Esophagus mucosa (tissue), 1 donor: ENCODE measurements at regions not wholly inside any gene's neighbourhood (a gene's known extent, or its start where the extent isn't known, plus 50 kb on each side); places are given as distances from the start of the nearest gene placed in this dataset.
"Not testable (repeated sequence)": the region's sequence is repeated elsewhere in the genome, so short reads cannot be mapped to it uniquely, and the experiment has no call there.

ENCODE experiments used
- ATAC-seq: fragments of 200-7000 bp; cut with Tn5 transposase; one replicate; pipeline ENCODE4 v1.9.1; 2020
- donor health status: DM: yes; HTN: yes; CAD: no.

DNA sequence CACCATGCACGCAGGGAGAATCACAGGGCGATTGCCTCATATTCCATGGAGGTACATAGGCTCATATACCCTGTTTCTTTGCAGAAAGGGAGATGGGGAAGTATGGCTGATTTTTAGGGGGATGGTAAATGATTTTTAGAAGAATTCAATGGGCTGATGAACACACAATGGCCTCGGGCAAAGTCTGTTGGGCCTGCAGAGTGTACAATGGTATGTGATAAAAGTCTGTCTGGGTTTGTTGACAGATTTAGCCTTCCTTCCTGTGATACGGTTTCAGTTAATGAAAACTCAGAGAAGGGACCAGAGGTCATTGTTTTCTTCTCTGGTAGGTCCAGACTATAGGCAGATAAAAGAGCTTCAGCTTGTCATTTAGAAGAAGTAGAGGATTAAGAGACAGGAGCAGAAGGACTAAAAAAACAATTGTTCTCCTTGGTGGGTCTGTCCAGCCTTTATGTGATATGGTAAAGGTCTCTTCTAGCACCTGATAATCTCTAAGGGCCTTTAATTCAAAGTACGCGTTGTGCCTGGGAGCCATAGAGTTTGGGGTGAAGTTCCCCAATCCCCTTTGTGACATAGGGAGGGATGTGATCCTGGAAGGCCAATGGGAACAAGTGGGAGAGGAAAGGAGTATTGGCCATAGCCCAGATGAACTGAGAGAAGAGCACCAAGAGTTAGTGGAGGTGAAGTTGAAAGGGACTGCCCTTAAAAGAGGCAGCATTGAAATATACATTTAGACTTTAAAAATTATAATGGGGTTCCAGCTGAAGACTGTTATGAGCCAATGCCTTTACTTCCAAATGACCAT lies 107.5 kb upstream of the SERPINE2 start:
- ATAC-seq = no peak

DNA sequence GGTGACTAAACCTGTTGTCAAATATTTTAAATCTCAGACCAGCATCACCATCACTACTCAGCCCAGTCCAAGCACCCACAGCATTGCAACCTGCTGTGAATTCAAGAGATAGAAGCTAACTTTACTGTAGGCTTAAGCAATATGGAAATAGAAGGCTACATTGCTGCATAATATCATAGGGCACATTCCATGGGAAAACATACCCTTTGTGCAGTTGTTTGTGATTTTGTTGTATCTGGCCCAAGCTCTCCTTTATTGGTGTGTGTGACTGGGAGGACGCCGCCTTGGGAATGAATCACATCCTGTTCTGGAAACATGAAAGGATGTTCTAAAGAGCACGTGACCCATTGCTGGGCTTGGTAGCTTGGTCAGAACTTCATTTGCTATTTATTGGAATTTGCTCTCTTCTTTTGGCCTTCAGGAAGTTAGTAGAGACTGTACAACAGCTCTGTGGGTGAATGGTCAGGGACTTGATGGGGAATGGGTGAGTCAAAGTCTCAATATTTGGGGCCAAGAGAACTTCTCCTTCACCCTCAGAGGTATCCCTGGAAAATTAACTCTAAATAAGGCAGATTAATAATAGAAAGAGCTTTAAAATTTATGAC lies 106.8 kb upstream of the SERPINE2 start:
- ATAC-seq = peak; percentile 76

DNA sequence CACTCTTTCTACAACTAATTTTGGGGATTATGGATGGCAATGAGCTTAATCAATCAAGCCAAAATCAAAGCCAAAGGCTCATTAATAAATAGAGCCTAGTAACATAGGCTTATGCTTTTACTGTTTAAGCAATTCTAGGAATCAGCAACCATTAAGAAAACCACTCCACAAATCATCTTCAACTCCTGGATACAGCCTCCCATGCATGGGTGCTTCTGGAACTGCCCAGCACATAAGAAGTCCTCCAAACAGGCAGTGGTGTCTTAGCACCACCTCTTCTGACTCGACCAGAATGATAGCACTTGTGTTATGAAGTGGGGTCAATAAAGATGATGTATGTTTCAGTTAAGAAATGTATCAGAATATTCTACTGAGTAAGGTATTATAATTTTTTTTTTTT lies 104.4 kb upstream of the SERPINE2 start:
- ATAC-seq = no peak

DNA sequence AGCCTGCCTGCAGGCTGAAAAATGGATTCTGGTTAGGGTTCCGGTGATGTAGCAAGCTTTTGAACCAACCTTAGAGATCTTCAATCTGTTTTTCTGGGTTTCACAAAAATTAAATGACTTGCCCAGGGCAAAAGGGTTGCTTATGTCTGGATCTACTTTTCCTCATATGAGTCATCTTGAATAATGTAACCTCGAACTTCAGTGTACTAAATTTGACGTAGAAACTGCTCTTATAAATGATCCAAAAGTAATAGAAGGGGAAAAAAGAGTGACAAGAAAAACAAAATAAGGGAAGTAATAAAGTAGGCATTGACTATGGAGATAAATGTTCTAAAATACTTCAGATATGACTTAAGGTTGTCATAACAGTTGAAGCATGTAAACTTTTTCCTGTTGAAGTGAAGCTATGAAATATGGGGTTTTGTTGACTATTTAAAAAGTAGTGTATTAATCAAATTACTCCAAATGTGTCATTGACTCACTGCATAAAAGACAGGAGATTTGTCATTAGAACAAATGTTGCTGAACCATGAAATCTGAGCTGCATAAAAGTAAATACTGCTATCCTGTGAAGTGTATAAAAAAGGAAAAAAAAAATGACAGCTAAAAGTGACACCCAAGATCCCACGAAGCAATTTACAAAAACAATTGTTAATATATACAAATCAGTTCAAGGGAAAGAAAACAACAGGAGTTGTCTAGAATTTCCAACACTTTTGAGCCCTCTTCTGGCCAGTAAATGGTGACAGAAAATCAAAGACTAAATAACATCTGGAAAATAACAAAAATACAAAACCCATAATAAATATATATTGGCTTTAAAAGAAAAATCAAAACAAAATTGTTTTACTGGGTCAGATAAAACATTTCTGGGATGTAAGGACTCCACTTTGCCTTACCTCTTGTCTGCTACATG lies 103.6 kb upstream of the SERPINE2 start:
- ATAC-seq = peak; percentile 54

GRCh38 chr2:224141304-224141703 lies 102.2 kb upstream of the SERPINE2 start:
- ATAC-seq = no peak

DNA sequence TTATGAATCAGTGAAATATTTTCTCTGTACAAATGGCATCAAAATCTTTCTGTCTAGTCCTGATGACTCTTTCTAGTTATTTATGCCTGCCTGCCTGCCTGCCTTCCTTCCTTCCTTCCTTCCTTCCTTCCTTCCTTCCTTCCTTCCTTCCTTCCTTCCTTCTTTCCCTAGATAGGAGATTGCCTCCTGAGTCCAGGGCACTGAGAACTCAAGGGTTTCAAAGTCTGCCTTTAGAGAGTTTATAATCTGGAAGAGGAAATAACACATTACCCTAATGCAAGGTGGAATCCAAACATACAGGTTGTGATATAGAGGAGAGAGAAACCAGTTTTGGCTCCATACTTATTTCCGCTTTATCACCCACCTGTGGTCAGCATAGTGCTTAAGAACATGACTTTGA lies 98.1 kb upstream of the SERPINE2 start:
- ATAC-seq = no peak

DNA sequence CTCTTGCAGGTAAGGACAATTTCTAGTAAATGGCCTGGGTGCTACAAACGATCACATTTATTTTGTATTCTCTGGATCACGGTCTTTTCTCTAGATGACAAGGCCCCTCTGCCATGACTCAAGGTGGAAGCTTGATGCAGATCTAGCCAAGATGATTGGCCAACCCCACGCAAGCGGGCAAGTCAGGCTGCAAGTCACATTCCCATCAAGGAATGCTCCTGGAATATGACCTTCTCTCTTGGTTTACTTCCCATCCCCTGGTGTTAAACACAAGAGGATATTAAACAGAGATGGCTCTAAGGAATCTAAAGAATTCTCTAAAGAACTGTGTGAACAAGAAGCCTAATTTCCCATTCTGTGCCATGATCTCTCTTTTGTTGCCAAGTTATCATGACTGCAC lies 97.3 kb upstream of the SERPINE2 start:
- ATAC-seq = no peak

DNA sequence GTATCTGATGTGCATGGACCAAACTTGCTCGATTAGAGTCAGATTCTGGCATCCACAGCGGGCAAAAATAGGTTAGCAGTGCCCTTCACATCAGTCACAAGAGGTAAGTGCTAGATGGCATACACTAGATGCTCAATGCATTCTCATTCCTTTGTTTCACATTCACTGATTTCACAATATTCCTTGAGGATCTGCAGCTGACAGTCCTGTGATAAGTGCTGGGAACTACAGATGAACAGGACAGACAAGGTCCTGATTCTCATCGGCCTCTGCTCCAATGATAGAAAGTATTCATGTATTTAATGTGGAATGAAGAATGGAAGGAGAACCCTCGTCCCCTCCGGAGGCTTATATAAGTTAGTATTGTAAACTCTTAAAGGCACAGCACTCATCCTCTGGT lies 96.8 kb upstream of the SERPINE2 start:
- ATAC-seq = no peak

- ATAC-seq = no peak
Observed at GRCh38 chr2:224134003-224134734, 95.1 kb upstream of the SERPINE2 start.

- ATAC-seq = no peak
Observed at GRCh38 chr2:224133387-224133786, 94.3 kb upstream of the SERPINE2 start.

GRCh38 chr2:224127871-224128501 lies 88.9 kb upstream of the SERPINE2 start:
- no peak for ATAC-seq

GRCh38 chr2:224126440-224126839 lies 87.4 kb upstream of the SERPINE2 start:
- no peak for ATAC-seq

DNA sequence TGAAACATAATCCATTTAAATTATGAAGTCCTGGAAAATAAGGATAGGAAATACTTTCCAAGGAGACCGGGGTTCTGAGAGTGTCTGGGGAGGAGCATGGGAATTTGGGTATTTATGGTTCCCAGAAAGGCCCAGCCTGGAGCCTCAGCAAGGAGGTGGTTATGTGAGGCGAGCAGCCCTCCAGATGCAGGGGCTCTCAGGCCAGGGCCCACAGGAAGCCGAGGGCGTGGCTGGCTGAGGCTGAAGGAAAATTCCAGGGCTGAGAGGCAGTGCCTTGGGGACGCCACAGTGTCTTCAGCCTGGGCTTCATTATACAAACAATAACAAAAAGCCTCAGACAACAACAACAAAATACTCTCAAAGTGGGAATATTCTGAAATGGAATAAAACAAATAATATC lies 86.9 kb upstream of the SERPINE2 start:
- ATAC-seq = no peak

- ATAC-seq = no peak
Observed at GRCh38 chr2:224122542-224122941, 83.5 kb upstream of the SERPINE2 start.

DNA sequence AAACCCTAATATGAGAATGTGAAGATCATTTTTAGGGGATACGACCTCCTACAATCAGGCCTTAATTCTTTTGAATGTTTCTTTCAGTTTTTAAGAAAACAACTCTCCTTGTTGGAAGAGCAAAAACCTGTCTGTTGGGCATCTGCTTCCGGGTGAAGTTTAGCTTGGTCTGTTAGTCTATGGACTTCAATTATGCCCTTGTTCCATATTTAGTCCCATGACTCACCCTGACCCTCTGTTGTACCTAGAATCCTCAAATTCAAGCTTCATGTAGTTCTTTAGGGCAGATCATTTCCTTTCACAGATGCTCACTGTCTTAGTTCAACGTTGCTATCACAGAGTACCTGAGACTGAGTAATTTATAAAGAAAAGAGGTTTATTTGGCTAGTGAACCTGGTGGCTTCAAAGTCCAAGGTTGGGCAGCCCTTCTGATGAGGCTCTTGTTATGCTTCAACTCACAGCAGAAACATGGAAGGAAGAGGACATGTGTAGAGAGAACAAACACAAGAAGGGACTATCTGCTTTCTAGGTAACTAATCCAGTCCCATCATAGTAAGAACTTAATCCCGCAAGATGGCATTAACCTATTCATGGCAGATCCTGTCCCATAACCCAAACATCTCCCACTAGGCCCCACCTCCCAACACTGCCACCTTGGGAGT lies 82.5 kb upstream of the SERPINE2 start:
- no peak for ATAC-seq

DNA sequence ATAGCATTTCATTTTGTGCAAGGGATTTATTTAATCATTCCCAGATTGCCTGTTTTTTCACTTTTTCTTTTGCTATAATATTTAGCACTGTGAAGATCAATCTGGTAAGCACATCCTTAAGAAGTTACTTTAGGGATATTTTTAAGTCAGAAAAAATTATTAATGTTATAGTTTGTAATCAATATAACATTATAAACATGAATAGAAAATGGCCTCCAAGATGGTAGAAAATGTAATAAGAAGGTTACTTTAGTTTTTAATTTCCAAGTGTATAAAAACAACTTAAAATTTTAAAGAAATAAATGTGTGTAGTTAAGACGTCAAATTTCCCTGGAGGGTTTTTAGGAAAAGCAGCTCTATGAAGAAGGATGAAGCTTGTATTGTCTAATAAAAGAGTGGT lies 81.9 kb upstream of the SERPINE2 start:
- ATAC-seq = no peak

GRCh38 chr2:224119846-224120245 lies 80.8 kb upstream of the SERPINE2 start:
- ATAC-seq = not testable (repeated sequence)

DNA sequence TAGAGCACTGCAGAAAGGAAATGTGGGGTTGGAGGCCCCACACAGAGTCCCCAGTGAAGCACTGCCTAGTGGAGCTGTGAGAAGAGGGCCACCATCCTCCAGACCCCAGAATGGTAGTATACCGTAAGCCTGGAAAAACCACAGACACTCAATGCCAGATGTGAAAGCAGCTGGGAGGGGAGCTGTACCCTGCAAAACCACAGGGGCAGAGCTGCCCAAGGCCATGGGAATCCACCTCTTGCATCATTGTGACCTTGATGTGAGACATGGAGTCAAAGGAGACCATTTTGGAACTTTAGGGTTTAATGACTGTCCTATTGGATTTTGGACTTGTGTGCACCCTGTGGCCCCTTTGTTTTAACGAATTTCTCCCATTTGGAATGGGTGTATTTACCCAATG lies 75.3 kb upstream of the SERPINE2 start:
- ATAC-seq = no peak

GRCh38 chr2:224113930-224114329 lies 74.8 kb upstream of the SERPINE2 start:
- not testable (repeated sequence) for ATAC-seq

- ATAC-seq = no peak
Observed at GRCh38 chr2:224111576-224111975, 72.5 kb upstream of the SERPINE2 start.

- ATAC-seq = no peak
Observed at GRCh38 chr2:224110811-224111210, 71.7 kb upstream of the SERPINE2 start.

DNA sequence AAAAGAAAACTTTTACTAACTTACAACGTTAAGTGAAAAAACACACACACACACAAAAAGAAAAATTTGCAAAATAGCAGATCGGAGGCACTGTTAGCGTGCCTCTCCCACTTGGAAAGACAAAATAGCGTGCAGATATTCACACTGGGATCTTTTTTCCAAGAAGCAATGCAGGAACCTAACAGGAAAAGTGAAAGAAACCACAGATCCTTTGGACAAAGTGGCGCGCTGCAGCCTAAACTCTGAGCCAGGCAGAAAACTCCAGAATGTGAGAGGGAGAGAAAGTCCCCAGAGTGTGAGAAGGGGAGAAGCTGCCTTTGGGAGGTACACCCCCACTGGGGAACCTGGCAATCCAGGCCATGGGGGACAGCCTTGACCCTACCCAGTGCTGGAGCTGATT lies 70.7 kb upstream of the SERPINE2 start:
- ATAC-seq = no peak
